GM12878 (cell line): ENCODE measurements at regions not wholly inside any gene's neighbourhood (a gene's known extent, or its start where the extent isn't known, plus 50 kb on each side); places are given as distances from the start of the nearest gene placed in this dataset.

Experiments
- ATAC-seq: fragments of 200-7000 bp; cut with Tn5 transposase; 3 replicates; pipeline ENCODE4 v1.9.1; 2020; ENCODE audit warnings: mild to moderate bottlenecking, moderate library complexity
- BruUV-seq: library from RNA; stranded (reverse); fragments of 400-500 nt; replicated peaks from 2 replicates; lab custom pipeline; 2021; lab: Mats Ljungman, UMichigan
- CTCF ChIA-PET: fragments of 300-600 bp; sonication (Branson Sonifier 250); formaldehyde crosslinking; extraction: SDS; loops from one replicate; lab custom pipeline; 2021; ENCODE audit warnings: inconsistent platforms; lab: Yijun Ruan, JAX
- POLR2A ChIA-PET: fragments of 350-600 bp; formaldehyde crosslinking; extraction: SDS; loops from one replicate; lab custom pipeline; 2021; ENCODE audit warnings: inconsistent platforms; lab: Charles Lee
- RAD21 ChIA-PET: fragments of 300-600 bp; sonication (Branson Sonifier 250); formaldehyde crosslinking; loops from one replicate; lab custom pipeline; 2023; ENCODE audit warnings: antibody characterized with exemption; ENCODE audit not compliant: unreplicated experiment; lab: Charles Lee
- SMC1A ChIA-PET: fragments of 300-600 bp; sonication (Branson Sonifier 250); formaldehyde crosslinking; loops from one replicate; lab custom pipeline; 2023; ENCODE audit not compliant: unreplicated experiment, uncharacterized antibody; lab: Charles Lee
- DNase-seq: peaks from one replicate; pipeline ENCODE4 v3.0.0-alpha.2; 2011; ENCODE audit warnings: low read depth, low spot score
- FAIRE-seq: peaks from 3 replicates; lab custom pipeline; 2011; peaks lifted over from hg19 to GRCh38; lab: Jason Lieb, UNC
- H2AFZ ChIP-seq: 2 replicates; pipeline ENCODE4 v1.6.0; 2011; ENCODE audit warnings: low read depth, low read length, control low read depth; ENCODE audit not compliant: control insufficient read depth
- H3K27ac ChIP-seq: 2 replicates; pipeline ENCODE4 v1.5.1; 2011; ENCODE audit warnings: control low read depth; ENCODE audit not compliant: control insufficient read depth, insufficient read depth
- H3K27me3 ChIP-seq, 2 experiments: replicated peaks in 1 of 2; 2 replicates each; pipeline versions ENCODE4 v1.6.0 to v1.6.1; 2011; ENCODE audit warnings: low read length in 1 of 2; ENCODE audit not compliant: control insufficient read depth in 2 of 2, insufficient read depth in 2 of 2
- H3K36me3 ChIP-seq, 2 experiments: 2 replicates each; pipeline ENCODE4 v1.5.1; 2011; ENCODE audit warnings: low read length in 1 of 2; ENCODE audit not compliant: control insufficient read depth in 2 of 2, insufficient read depth in 2 of 2
- H3K4me1 ChIP-seq: 2 replicates; pipeline ENCODE4 v1.6.1; 2011; ENCODE audit warnings: mild to moderate bottlenecking, low read length, moderate library complexity, mixed read lengths; ENCODE audit not compliant: control insufficient read depth, insufficient read depth
- H3K4me2 ChIP-seq: 2 replicates; pipeline ENCODE4 v1.6.0; 2011; ENCODE audit warnings: control low read depth; ENCODE audit not compliant: control insufficient read depth, insufficient read depth
- H3K4me3 ChIP-seq: fragments of 200-600 bp; sonication (generic); 2 replicates; pipeline ENCODE4 v1.5.1; 2016
- H3K79me2 ChIP-seq: 2 replicates; pipeline ENCODE4 v1.6.0; 2011; ENCODE audit warnings: low read length; ENCODE audit not compliant: control insufficient read depth, insufficient read depth
- H3K9ac ChIP-seq: 2 replicates; pipeline ENCODE4 v1.8.0; 2011; ENCODE audit warnings: low read length, control low read depth, mixed read lengths; ENCODE audit not compliant: control insufficient read depth, insufficient read depth
- H3K9me3 ChIP-seq: replicated peaks from 3 replicates; pipeline ENCODE4 v1.5.1; 2011; ENCODE audit warnings: mild to moderate bottlenecking, low read length; ENCODE audit not compliant: control insufficient read depth, insufficient read depth
- H4K20me1 ChIP-seq: 2 replicates; pipeline ENCODE4 v1.6.0; 2011; ENCODE audit not compliant: control insufficient read depth, insufficient read depth
- ESRRA ChIP-seq: IDR thresholded peaks from 2 replicates; pipeline ENCODE4 v1.6.1; 2012; ENCODE audit warnings: mild to moderate bottlenecking, low read length, improper control_type of control experiment
- LARP7 ChIP-seq: fragments of 450-650 bp; IDR thresholded peaks from 2 replicates; pipeline ENCODE4 v1.6.1; 2017; ENCODE audit warnings: mild to moderate bottlenecking
- NFIC ChIP-seq: IDR thresholded peaks from 2 replicates; pipeline ENCODE4 v1.6.1; 2012; ENCODE audit warnings: low read depth, mild to moderate bottlenecking, inconsistent platforms, low read length, moderate library complexity
- WGBS: methylation state at CpG from one replicate; pipeline ENCODE4 v1.1.6; 2016; ENCODE audit warnings: low lambda C conversion rate; ENCODE audit not compliant: insufficient replicate concordance, insufficient coverage; ENCODE audit errors: missing lambda C conversion rate; 5-methylcytosine and 5-hydroxymethylcytosine counted together
- in situ Hi-C: fragments of 300-500 bp; cut with MboI; formaldehyde crosslinking; loops from 9 replicates; pipeline ENCODE4 v1.14.3; 2018; ENCODE audit warnings: mixed read lengths
- intact Hi-C: fragments of 100-400 bp; cut with micrococcal nuclease; formaldehyde crosslinking; loops from one replicate; pipeline ENCODE4 v1.14.2; 2022; ENCODE audit not compliant: unreplicated experiment
- TF ChIP-seq, protein P1 (sequence below): IDR thresholded peaks from 2 replicates; pipeline ENCODE4 v1.6.1; 2011; ENCODE audit warnings: borderline replicate concordance, low read depth, mild to moderate bottlenecking, moderate library complexity, low read length; ENCODE audit not compliant: insufficient read depth, poor library complexity, severe bottlenecking

DNA sequence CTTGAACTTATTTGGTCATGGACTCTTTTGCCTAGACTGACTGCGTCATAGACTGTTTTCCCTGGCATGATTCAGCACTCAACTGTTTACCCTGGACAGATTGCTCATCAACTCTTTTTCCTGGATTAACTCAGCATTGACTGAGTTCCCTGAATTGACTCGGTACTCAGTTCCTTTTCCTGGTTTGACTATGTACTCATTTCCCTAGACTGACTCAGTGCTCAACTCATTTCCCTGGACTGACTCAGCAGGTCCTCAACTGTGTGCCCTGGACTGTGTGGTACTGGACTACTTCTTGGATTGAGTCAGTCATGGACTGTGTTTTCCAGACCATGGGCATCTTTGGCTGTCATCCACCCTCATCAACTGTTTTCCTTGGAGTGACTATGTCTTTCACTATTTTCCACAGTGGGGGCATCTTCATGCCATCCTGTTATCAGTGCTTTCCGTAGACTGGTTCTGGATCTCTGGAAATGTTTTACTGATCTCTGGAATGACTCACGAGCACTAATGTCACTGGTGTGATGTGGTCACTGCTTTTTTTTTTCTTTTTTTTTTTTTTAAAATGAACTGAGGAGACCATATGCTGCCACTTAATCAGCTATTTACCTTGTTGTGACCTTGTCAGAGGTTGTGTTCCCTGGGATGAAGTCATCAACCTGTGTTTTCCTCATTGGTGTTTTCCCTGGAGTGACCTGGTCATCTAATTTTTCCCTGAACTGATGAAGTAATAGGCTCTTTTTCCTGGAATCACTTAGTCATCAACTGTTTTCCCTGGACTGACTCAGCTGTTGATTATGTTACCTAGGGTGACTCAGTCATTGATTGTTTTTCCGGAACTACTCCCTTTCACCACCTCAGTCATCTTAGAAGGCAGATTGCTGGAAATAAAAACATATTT, 1225.5 kb downstream of the NLGN4Y start (continued):
- TF ChIP-seq, protein P1, sequence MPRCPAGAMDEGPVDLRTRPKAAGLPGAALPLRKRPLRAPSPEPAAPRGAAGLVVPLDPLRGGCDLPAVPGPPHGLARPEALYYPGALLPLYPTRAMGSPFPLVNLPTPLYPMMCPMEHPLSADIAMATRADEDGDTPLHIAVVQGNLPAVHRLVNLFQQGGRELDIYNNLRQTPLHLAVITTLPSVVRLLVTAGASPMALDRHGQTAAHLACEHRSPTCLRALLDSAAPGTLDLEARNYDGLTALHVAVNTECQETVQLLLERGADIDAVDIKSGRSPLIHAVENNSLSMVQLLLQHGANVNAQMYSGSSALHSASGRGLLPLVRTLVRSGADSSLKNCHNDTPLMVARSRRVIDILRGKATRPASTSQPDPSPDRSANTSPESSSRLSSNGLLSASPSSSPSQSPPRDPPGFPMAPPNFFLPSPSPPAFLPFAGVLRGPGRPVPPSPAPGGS: no peak

DNA sequence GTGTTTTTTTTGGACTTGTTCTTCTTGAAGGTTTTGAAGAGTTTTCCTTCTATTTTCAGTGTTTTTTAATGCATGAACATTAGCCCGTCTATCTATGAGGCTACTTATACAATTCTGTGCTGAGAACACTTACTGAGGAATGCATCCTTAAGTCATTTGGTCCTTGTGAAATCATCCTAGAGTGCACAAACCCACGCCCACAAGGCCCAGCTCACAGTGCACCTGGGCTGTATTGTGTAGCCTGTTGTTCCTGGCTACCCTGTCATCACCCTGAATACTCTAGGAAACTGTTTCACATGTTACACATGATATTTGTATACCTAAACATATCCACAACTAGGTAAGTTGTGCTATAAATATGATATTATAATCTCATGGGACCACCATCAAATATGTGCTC, 1226.7 kb downstream of the NLGN4Y start:
- ChIA-PET POLR2A (no interaction called here), SMC1A (no interaction called here), RAD21 (no interaction called here), CTCF (no interaction called here)
- Histone ChIP-seq H3K27me3 (no peaks in the 10 kb centered on the region), H3K36me3 (no peaks in the 10 kb centered on the region), H3K4me2 (no peak overlapping the region), H2AFZ (no peak overlapping the region), H3K27ac (no peak overlapping the region), H3K9me3 (no peaks in the 10 kb centered on the region), H3K79me2 (no peaks in the 10 kb centered on the region), H3K4me3 (no peak overlapping the region), H3K9ac (no peak overlapping the region), H3K4me1 (no peaks in the 10 kb centered on the region), H4K20me1 (no peaks in the 10 kb centered on the region)
- in situ Hi-C loops: no loop called here
- intact Hi-C loops: no loop called here
- DNase-seq: no peak
- FAIRE-seq: no peak
- TF ChIP-seq NFIC: no peak
- no TSS peak for BruUV-seq
- ATAC-seq: no peak
- WGBS: no CpG with 5 or more reads among the region's 2 CpGs

DNA sequence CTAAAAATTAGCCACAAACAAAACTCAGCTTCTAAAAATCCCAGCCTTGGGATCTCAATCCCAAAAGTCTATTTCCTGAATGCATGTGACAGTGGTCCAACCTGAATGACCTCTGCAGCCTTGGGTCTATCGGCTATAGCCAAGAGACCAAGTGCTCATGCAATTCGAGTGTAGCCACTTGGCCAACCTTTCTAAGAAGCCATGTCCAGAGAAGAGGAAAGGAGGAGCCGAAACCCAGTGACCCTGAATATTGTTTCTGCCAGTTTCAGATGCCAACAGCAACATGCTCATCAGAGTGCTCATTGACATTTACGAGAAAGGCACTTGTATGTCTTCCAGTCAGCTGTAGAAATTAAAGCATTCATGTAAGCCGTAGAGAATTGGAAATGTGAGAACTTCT, 1231.9 kb downstream of the NLGN4Y start:
- ChIA-PET RAD21 (no interaction called here), CTCF (no interaction called here), POLR2A (no interaction called here), SMC1A (no interaction called here)
- in situ Hi-C loops: no loop called here
- Histone ChIP-seq H3K4me2 (no peak overlapping the region), H2AFZ (no peak overlapping the region), H3K4me3 (no peak overlapping the region), H4K20me1 (no peaks in the 10 kb centered on the region), H3K27ac (no peak overlapping the region), H3K9ac (no peak overlapping the region), H3K9me3 (no peaks in the 10 kb centered on the region)
- TF ChIP-seq LARP7 (no peak), ESRRA (no peak)
- TF ChIP-seq, all 136 proteins: peak for 0
- H3K4me1 ChIP-seq: no peaks in the 10 kb centered on the region
- no TSS peak for BruUV-seq
- no peaks in the 10 kb centered on the region for H3K27me3 ChIP-seq
- H3K36me3 ChIP-seq: no peaks in the 10 kb centered on the region
- no peak for FAIRE-seq
- intact Hi-C loops: no loop called here
- ATAC-seq: no peak
- no CpG with 5 or more reads among the region's 5 CpGs for WGBS
- DNase-seq: no peak
- no peaks in the 10 kb centered on the region for H3K79me2 ChIP-seq
